Stimulated activated CD4-positive, alpha-beta T cell treated with anti-CD3 and anti-CD28 coated beads, Interleukin-15, amount 100 ng/mL, for 1 hour (primary cell): ENCODE measurements at regions not wholly inside any gene's neighbourhood (a gene's known extent, or its start where the extent isn't known, plus 50 kb on each side); places are given as distances from the start of the nearest gene placed in this dataset.
"Not testable (repeated sequence)": the region's sequence is repeated elsewhere in the genome, so short reads cannot be mapped to it uniquely, and the experiment has no call there.

Source experiments
- DNase-seq, 2 donors: peaks; one replicate each; pipeline ENCODE4 v3.0.0-alpha.2; 2020; ENCODE audit warnings: low read depth in 1 of 2, low spot score in 1 of 2

- DNase-seq: no peak
Observed at GRCh38 chr12:90829044-90829443, 125.9 kb downstream of the CCER1 start.

GRCh38 chr12:90828621-90829020, 126.4 kb downstream of the CCER1 start:
- no peak for DNase-seq

GRCh38 chr12:90827567-90827966, 127.4 kb downstream of the CCER1 start:
- no peak for DNase-seq

GRCh38 chr12:90826036-90826435, 128.9 kb downstream of the CCER1 start:
- DNase-seq: no peak

- no peak for DNase-seq
Observed at GRCh38 chr12:90823859-90824258, 131.1 kb downstream of the CCER1 start.

GRCh38 chr12:90819709-90820108, 135.3 kb downstream of the CCER1 start:
- no peak for DNase-seq

GRCh38 chr12:90816353-90817089, 138.5 kb downstream of the CCER1 start:
- no peak for DNase-seq

- DNase-seq: no peak
Observed at GRCh38 chr12:90809940-90810339, 145.0 kb downstream of the CCER1 start.

- no peak for DNase-seq
Observed at GRCh38 chr12:90808568-90808967, 146.4 kb downstream of the CCER1 start.

GRCh38 chr12:90802727-90803126, 152.2 kb downstream of the CCER1 start:
- DNase-seq: no peak

GRCh38 chr12:90801776-90802175, 153.2 kb downstream of the CCER1 start:
- no peak for DNase-seq

- DNase-seq: no peak
Observed at GRCh38 chr12:90794212-90794611, 160.8 kb downstream of the CCER1 start.

- DNase-seq: not testable (repeated sequence)
Observed at GRCh38 chr12:90792718-90793117, 162.3 kb downstream of the CCER1 start.

- DNase-seq: no peak
Observed at GRCh38 chr12:90791445-90791844, 163.5 kb downstream of the CCER1 start.

- DNase-seq: no peak
Observed at GRCh38 chr12:90790747-90791146, 164.2 kb downstream of the CCER1 start.

- no peak for DNase-seq
Observed at GRCh38 chr12:90773491-90773890, 181.5 kb downstream of the CCER1 start.

GRCh38 chr12:90770861-90771260, 184.1 kb downstream of the CCER1 start:
- no peak for DNase-seq

- DNase-seq: no peak
Observed at GRCh38 chr12:90757957-90758356, 197.0 kb downstream of the CCER1 start.

- no peak for DNase-seq
Observed at GRCh38 chr12:90745211-90745610, 209.8 kb downstream of the CCER1 start.

GRCh38 chr12:90741611-90742010, 213.4 kb downstream of the CCER1 start:
- DNase-seq: no peak

- no peak for DNase-seq
Observed at GRCh38 chr12:90729736-90730135, 225.2 kb downstream of the CCER1 start.

GRCh38 chr12:90712671-90713070, 242.3 kb downstream of the CCER1 start:
- DNase-seq: no peak

- DNase-seq: no peak
Observed at GRCh38 chr12:90710711-90711110, 244.3 kb downstream of the CCER1 start.
